ENCODE measurements at regions not wholly inside any gene's neighbourhood (a gene's known extent, or its start where the extent isn't known, plus 50 kb on each side); places are given as distances from the start of the nearest gene placed in this dataset.

GRCh38 chr15:35633677-35634076 is 87.7 kb upstream of the DPH6 start:
- intact Hi-C loops (cut with micrococcal nuclease; ENCODE audit: unreplicated experiment) = no loop called here
- no peaks in the 10 kb centered on the region for H3K27me3 ChIP-seq (ENCODE audit: control insufficient read depth, insufficient read depth, low read length)
- H3K9me3 ChIP-seq (ENCODE audit: control insufficient read depth, insufficient read depth, low read depth, low read length) = no peaks in the 10 kb centered on the region
- H3K4me1 ChIP-seq (ENCODE audit: control insufficient read depth, insufficient read depth, low read length) = no peaks in the 10 kb centered on the region
- no peak overlapping the region for H3K4me3 ChIP-seq (ENCODE audit: low read depth in 2 of 2, low read length in 2 of 2)
- BruUV-seq (replicated peaks) = no TSS peak
- no peak overlapping the region for H3K27ac ChIP-seq (ENCODE audit: low read length)
- ATAC-seq (no peak), DNase-seq (ENCODE audit: low read depth, low spot score) (no peak)
- TF ChIP-seq, protein P1, sequence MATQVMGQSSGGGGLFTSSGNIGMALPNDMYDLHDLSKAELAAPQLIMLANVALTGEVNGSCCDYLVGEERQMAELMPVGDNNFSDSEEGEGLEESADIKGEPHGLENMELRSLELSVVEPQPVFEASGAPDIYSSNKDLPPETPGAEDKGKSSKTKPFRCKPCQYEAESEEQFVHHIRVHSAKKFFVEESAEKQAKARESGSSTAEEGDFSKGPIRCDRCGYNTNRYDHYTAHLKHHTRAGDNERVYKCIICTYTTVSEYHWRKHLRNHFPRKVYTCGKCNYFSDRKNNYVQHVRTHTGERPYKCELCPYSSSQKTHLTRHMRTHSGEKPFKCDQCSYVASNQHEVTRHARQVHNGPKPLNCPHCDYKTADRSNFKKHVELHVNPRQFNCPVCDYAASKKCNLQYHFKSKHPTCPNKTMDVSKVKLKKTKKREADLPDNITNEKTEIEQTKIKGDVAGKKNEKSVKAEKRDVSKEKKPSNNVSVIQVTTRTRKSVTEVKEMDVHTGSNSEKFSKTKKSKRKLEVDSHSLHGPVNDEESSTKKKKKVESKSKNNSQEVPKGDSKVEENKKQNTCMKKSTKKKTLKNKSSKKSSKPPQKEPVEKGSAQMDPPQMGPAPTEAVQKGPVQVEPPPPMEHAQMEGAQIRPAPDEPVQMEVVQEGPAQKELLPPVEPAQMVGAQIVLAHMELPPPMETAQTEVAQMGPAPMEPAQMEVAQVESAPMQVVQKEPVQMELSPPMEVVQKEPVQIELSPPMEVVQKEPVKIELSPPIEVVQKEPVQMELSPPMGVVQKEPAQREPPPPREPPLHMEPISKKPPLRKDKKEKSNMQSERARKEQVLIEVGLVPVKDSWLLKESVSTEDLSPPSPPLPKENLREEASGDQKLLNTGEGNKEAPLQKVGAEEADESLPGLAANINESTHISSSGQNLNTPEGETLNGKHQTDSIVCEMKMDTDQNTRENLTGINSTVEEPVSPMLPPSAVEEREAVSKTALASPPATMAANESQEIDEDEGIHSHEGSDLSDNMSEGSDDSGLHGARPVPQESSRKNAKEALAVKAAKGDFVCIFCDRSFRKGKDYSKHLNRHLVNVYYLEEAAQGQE (IDR thresholded peaks at IDR 0.05; ENCODE audit: insufficient read depth in 1 of 2, low read depth in 2 of 2, low read length in 1 of 2) = no peak
- TF ChIP-seq TCF7L2 (IDR thresholded peaks at IDR 0.05; ENCODE audit: low read depth, low read length) (no peak), SIN3A (IDR thresholded peaks at IDR 0.05; ENCODE audit: borderline replicate concordance, insufficient read depth, low read depth, low read length) (no peak), POLR2AphosphoS5 (IDR thresholded peaks at IDR 0.05; ENCODE audit: low read depth, low read length) (no peak), CTCF (IDR thresholded peaks at IDR 0.05) (no peak)
- CTCF ChIA-PET = no interaction called here
- no peaks in the 10 kb centered on the region for H3K36me3 ChIP-seq (ENCODE audit: control insufficient read depth, insufficient read depth, low read length)
- in situ Hi-C loops (cut with HindIII; ENCODE audit: low pct_unique_long_range_greater_than_20kb, low sequenced_read_pairs) = no loop called here
- POLR2A ChIA-PET = no interaction called here

GRCh38 chr15:35646790-35647189 is 100.8 kb upstream of the DPH6 start:
- TF ChIP-seq CTCF (IDR thresholded peaks at IDR 0.05) (no peak), SIN3A (IDR thresholded peaks at IDR 0.05; ENCODE audit: borderline replicate concordance, insufficient read depth, low read depth, low read length) (no peak), POLR2AphosphoS5 (IDR thresholded peaks at IDR 0.05; ENCODE audit: low read depth, low read length) (no peak), TCF7L2 (IDR thresholded peaks at IDR 0.05; ENCODE audit: low read depth, low read length) (no peak)
- TF ChIP-seq, protein P1 (IDR thresholded peaks at IDR 0.05; ENCODE audit: insufficient read depth in 1 of 2, low read depth in 2 of 2, low read length in 1 of 2) = no peak
- no TSS peak for BruUV-seq (replicated peaks)
- intact Hi-C loops (cut with micrococcal nuclease; ENCODE audit: unreplicated experiment) = no loop called here
- H3K27me3 ChIP-seq (ENCODE audit: control insufficient read depth, insufficient read depth, low read length) = no peaks in the 10 kb centered on the region
- H3K9me3 ChIP-seq (ENCODE audit: control insufficient read depth, insufficient read depth, low read depth, low read length) = no peaks in the 10 kb centered on the region
- ChIA-PET CTCF (no interaction called here), POLR2A (interaction anchor here (0.5 kb wide), 1 partner anchor 41 kb away, joined by 14 read pairs; no protein-coding TSS in a partner anchor)
- in situ Hi-C loops (cut with HindIII; ENCODE audit: low pct_unique_long_range_greater_than_20kb, low sequenced_read_pairs) = no loop called here
- H3K4me3 ChIP-seq (ENCODE audit: low read depth in 2 of 2, low read length in 2 of 2) = no peak overlapping the region
- no peaks in the 10 kb centered on the region for H3K36me3 ChIP-seq (ENCODE audit: control insufficient read depth, insufficient read depth, low read length)
- no peak overlapping the region for H3K27ac ChIP-seq (ENCODE audit: low read length)
- DNase-seq (ENCODE audit: low read depth, low spot score) (no peak), ATAC-seq (no peak)
- no peaks in the 10 kb centered on the region for H3K4me1 ChIP-seq (ENCODE audit: control insufficient read depth, insufficient read depth, low read length)

Measured in Panc1 (cell line).